Peyer's patch (tissue), 4 donors: ENCODE measurements at regions not wholly inside any gene's neighbourhood (a gene's known extent, or its start where the extent isn't known, plus 50 kb on each side); places are given as distances from the start of the nearest gene placed in this dataset.

Experiments
- DNase-seq, 3 donors: peaks; one replicate each; pipeline ENCODE4 v3.0.0-alpha.2; 2017 to 2019
- H3K27ac ChIP-seq, 4 donors: fragments of 200-600 bp; sonication (generic); one replicate each; pipeline ENCODE4 v1.5.1; 2016 to 2019
- H3K27me3 ChIP-seq, 2 donors: fragments of 200-600 bp; sonication (generic); one replicate each; pipeline ENCODE4 v1.5.1; 2019
- H3K36me3 ChIP-seq, 3 donors: fragments of 200-600 bp; sonication (generic); one replicate each; pipeline ENCODE4 v1.5.1; 2016 to 2019
- H3K4me1 ChIP-seq, 4 donors: fragments of 200-600 bp; sonication (generic); one replicate each; pipeline ENCODE4 v1.5.1; 2016 to 2019
- H3K4me3 ChIP-seq, 4 donors: fragments of 200-600 bp; sonication (generic); 1 replicate in 3 of 4; 2 replicates in 1 of 4; pipeline ENCODE4 v1.5.1; 2016 to 2019; ENCODE audit warnings: mild to moderate bottlenecking in 1 of 4
- H3K9me3 ChIP-seq, 4 donors: fragments of 200-600 bp; sonication (generic); one replicate each; pipeline ENCODE4 v1.5.1; 2016 to 2019; ENCODE audit warnings: mild to moderate bottlenecking in 1 of 4
- POLR2A ChIP-seq, 2 donors: fragments of 450-650 bp; IDR thresholded peaks; one replicate each; pipeline ENCODE4 v1.5.1; 2017; ENCODE audit warnings: antibody characterized with exemption in 2 of 2, mild to moderate bottlenecking in 2 of 2, moderate library complexity in 2 of 2
- TF ChIP-seq, protein P1 (sequence below), 6 experiments: fragments of 450-650 bp in 4 of 6; fragments of 200-600 bp in 2 of 6; sonication (generic) in 1 of 6; IDR thresholded peaks; one replicate each; pipeline ENCODE4 v1.5.1; 2017 to 2019; ENCODE audit warnings: antibody characterized with exemption in 6 of 6, mild to moderate bottlenecking in 3 of 6, moderate library complexity in 1 of 6

DNA sequence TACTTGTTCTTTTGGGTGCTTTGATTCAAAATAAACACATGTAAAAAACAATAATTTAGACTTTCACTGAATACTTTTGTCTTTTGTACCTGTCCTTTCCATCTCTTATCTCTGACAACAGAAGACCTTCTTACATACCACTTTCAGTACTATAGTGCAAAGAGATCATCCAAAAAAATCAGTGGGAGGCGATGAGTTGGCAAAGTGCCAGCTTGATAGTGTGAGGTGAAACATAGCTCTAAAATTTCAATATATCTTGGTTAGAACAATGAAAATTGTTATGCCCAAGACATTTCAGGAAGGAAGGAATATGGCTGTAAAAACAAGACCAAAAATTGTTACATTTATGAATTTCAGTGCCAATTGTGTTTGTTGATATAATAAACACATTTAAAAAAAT is 390.2 kb upstream of the COBL start:
- no peak for DNase-seq
- Histone ChIP-seq H3K36me3 (no peaks in the 10 kb centered on the region), H3K9me3 (no peaks in the 10 kb centered on the region), H3K4me3 (no peak overlapping the region), H3K27ac (no peak overlapping the region), H3K27me3 (no peaks in the 10 kb centered on the region), H3K4me1 (no peaks in the 10 kb centered on the region)
- TF ChIP-seq POLR2A (IDR thresholded peaks at IDR 0.05), result no peak
- TF ChIP-seq, protein P1, sequence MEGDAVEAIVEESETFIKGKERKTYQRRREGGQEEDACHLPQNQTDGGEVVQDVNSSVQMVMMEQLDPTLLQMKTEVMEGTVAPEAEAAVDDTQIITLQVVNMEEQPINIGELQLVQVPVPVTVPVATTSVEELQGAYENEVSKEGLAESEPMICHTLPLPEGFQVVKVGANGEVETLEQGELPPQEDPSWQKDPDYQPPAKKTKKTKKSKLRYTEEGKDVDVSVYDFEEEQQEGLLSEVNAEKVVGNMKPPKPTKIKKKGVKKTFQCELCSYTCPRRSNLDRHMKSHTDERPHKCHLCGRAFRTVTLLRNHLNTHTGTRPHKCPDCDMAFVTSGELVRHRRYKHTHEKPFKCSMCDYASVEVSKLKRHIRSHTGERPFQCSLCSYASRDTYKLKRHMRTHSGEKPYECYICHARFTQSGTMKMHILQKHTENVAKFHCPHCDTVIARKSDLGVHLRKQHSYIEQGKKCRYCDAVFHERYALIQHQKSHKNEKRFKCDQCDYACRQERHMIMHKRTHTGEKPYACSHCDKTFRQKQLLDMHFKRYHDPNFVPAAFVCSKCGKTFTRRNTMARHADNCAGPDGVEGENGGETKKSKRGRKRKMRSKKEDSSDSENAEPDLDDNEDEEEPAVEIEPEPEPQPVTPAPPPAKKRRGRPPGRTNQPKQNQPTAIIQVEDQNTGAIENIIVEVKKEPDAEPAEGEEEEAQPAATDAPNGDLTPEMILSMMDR (IDR thresholded peaks at IDR 0.05), result no peak

DNA sequence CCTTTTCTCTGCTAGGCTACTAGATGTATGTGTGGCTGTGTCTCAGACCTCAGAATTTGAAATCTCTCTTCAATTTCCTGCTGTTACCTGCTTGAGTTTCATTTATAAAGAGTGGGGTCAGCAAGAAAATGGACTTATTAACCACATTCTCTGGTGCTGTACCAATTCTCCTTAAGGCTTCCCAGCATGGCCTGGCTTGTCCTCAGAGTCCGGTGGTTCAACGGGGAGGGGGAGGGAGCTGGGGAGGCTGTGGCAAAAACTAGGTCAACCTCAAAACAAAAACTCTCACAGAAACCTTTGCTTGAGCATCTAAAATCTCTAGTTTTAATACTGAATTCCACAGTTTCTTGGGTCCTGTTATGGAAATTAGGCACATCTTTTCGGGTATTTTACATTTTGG is 389.1 kb upstream of the COBL start:
- DNase-seq, result no peak

DNA sequence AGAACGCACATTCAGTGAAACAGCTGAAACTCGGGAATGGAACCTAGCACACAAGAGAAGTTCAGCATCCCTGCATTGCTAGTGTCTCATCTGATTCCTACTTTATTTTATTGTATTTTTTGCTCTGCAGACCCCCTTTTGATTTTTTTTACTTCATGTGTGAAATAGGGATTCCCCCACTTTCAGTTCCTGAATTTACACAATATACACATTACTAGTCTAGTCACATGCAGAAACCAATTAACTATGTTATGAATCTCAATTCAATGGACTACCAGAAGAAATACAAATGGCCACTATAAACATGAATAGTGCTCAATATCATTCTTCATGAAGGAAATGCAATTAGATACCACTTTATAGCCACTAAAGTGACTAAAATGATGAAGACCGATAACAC is 386.1 kb upstream of the COBL start:
- TF ChIP-seq POLR2A (IDR thresholded peaks at IDR 0.05), result no peak
- TF ChIP-seq, protein P1 (IDR thresholded peaks at IDR 0.05), result no peak
- no peak overlapping the region for H3K4me3 ChIP-seq

More for the DNA sequence above, 389.1 kb upstream of the COBL start:
- H3K36me3 ChIP-seq, result no peaks in the 10 kb centered on the region
- H3K4me3 ChIP-seq, result no peak overlapping the region
- H3K27me3 ChIP-seq, result no peaks in the 10 kb centered on the region
- no peak overlapping the region for H3K27ac ChIP-seq
- no peaks in the 10 kb centered on the region for H3K4me1 ChIP-seq
- no peaks in the 10 kb centered on the region for H3K9me3 ChIP-seq
- TF ChIP-seq, protein P1 (IDR thresholded peaks at IDR 0.05), result no peak
- no peak for TF ChIP-seq POLR2A (IDR thresholded peaks at IDR 0.05)

DNA sequence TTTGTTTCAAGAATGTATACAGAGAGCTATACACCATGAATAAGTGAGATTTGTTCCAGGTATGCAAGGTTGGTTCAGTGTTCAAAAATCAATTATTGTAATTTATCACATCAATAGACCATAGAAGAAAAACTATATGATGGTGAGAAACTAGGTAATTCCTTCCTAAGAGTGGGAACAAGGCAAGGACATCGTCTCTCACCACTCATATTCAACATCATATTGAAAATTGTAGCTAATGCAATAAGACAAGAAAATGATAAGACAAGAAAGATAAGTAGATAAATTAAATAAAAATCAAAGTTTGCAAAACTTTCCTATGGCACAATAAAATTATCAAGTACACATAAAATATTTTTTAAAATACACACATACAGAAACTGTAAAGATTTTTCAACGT is 385.3 kb upstream of the COBL start:
- Histone ChIP-seq H3K4me3 (no peak overlapping the region), H3K27me3 (no peaks in the 10 kb centered on the region), H3K36me3 (no peaks in the 10 kb centered on the region), H3K9me3 (no peaks in the 10 kb centered on the region), H3K4me1 (no peaks in the 10 kb centered on the region), H3K27ac (no peak overlapping the region)
- TF ChIP-seq, protein P1 (IDR thresholded peaks at IDR 0.05), result no peak
- TF ChIP-seq POLR2A (IDR thresholded peaks at IDR 0.05), result no peak
- DNase-seq, result no peak

More for the DNA sequence above, 386.1 kb upstream of the COBL start:
- Histone ChIP-seq H3K9me3 (no peaks in the 10 kb centered on the region), H3K27me3 (no peaks in the 10 kb centered on the region), H3K36me3 (no peaks in the 10 kb centered on the region), H3K27ac (no peak overlapping the region), H3K4me1 (no peaks in the 10 kb centered on the region)
- no peak for DNase-seq

DNA sequence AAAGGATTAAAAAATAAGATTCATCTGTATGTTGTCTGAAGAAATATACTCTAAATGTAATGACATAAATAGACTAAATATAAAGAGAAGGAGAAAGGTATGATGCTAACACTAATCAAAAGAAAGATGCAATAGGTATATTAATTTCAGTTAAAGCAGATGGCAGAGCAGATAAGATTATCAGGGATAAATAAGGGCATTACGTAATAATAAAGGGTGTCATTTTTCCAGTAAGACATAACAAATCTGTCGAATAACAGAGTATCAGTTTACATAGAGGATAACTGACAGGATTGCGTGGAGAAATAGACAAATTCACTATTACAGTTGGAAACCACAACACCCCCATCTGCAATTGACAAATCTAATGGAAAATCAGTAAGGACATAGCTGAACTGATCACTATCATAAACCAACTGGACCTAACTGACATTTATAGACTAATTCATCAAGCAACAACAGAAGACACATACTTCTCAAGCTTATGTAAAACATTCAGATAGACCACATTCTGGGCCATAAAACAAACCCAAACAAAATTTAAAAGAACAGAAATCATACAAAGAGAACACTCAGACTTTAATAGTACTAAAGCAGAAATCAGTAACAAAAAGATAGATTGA is 384.1 kb upstream of the COBL start:
- no peaks in the 10 kb centered on the region for H3K27me3 ChIP-seq
- H3K27ac ChIP-seq, result no peak overlapping the region
- TF ChIP-seq POLR2A (IDR thresholded peaks at IDR 0.05), result no peak
- TF ChIP-seq, protein P1 (IDR thresholded peaks at IDR 0.05), result no peak
- H3K9me3 ChIP-seq, result no peaks in the 10 kb centered on the region
- H3K4me3 ChIP-seq, result no peak overlapping the region
- H3K36me3 ChIP-seq, result no peaks in the 10 kb centered on the region
- no peaks in the 10 kb centered on the region for H3K4me1 ChIP-seq
- DNase-seq, result no peak

DNA sequence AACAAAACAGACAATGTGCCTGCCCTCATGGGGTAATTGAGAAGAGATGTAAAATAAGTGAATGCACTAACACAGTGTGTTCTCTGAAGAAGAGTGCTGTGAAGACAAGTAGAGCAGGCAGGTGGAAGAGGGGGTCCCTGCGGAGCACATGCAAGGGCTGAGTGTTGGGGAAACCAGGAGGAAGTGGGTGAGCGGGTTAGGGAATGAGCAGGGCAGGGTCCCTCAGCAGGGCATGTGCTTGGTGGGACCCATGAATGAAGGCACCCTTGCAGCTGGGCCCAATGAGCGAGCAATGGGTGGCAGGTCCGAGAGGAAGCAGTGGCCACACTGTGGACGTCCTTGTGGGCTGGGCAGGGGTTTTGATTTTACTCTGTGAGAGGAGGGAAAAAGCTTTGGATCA is 376.6 kb upstream of the COBL start:
- H3K36me3 ChIP-seq, result no peaks in the 10 kb centered on the region
- no peak for DNase-seq
- TF ChIP-seq POLR2A (IDR thresholded peaks at IDR 0.05), result no peak
- TF ChIP-seq, protein P1 (IDR thresholded peaks at IDR 0.05), result no peak

More for the DNA sequence above, 376.6 kb upstream of the COBL start:
- H3K27ac ChIP-seq, result no peak overlapping the region
- H3K4me1 ChIP-seq, result no peaks in the 10 kb centered on the region
- no peak overlapping the region for H3K4me3 ChIP-seq
- H3K9me3 ChIP-seq, result no peaks in the 10 kb centered on the region
- no peaks in the 10 kb centered on the region for H3K27me3 ChIP-seq
